Smooth muscle cell (in vitro differentiated cells): ENCODE measurements at regions not wholly inside any gene's neighbourhood (a gene's known extent, or its start where the extent isn't known, plus 50 kb on each side); places are given as distances from the start of the nearest gene placed in this dataset.

Experiments
- DNase-seq: peaks from one replicate; lab custom pipeline; 2025; ENCODE audit not compliant: unreplicated experiment; lab: John Stamatoyannopoulos, UW
- H2AFZ ChIP-seq: fragments of 200-600 bp; sonication (generic); 2 replicates; pipeline ENCODE4 v1.6.0; 2016; ENCODE audit warnings: antibody characterized with exemption, low read depth, mild to moderate bottlenecking
- H3F3A ChIP-seq: fragments of 200-600 bp; sonication (generic); 2 replicates; pipeline ENCODE4 v1.6.0; 2017; ENCODE audit warnings: antibody characterized with exemption, low read depth
- H3K27ac ChIP-seq: fragments of 200-600 bp; sonication (generic); 2 replicates; pipeline ENCODE4 v1.5.1; 2016; ENCODE audit warnings: low read depth, mild to moderate bottlenecking
- H3K27me3 ChIP-seq: fragments of 200-600 bp; sonication (generic); 2 replicates; pipeline ENCODE4 v1.6.1; 2016; ENCODE audit warnings: low read depth, mild to moderate bottlenecking
- H3K36me3 ChIP-seq: fragments of 200-600 bp; sonication (generic); 2 replicates; pipeline ENCODE4 v1.5.1; 2016; ENCODE audit warnings: low read depth
- H3K4me1 ChIP-seq: fragments of 200-600 bp; sonication (generic); 2 replicates; pipeline ENCODE4 v1.5.1; 2016; ENCODE audit warnings: low read depth
- H3K4me2 ChIP-seq: fragments of 200-600 bp; sonication (generic); 2 replicates; pipeline ENCODE4 v1.6.0; 2016; ENCODE audit warnings: mild to moderate bottlenecking
- H3K4me3 ChIP-seq: fragments of 200-600 bp; sonication (generic); 2 replicates; pipeline ENCODE4 v1.5.1; 2016; ENCODE audit warnings: mild to moderate bottlenecking
- H3K79me2 ChIP-seq: fragments of 200-600 bp; sonication (generic); 2 replicates; pipeline ENCODE4 v1.6.0; 2016; ENCODE audit warnings: low read depth, mild to moderate bottlenecking
- H3K9ac ChIP-seq: fragments of 200-600 bp; sonication (generic); 2 replicates; pipeline ENCODE4 v1.6.0; 2016; ENCODE audit warnings: low read depth
- H3K9me3 ChIP-seq: fragments of 200-600 bp; sonication (generic); replicated peaks from 2 replicates; pipeline ENCODE4 v1.5.1; 2016; ENCODE audit warnings: low read depth
- H4K20me1 ChIP-seq: fragments of 200-600 bp; sonication (generic); 2 replicates; pipeline ENCODE4 v1.6.0; 2016; ENCODE audit warnings: low read depth
- CTCF ChIP-seq: fragments of 200-600 bp; sonication (generic); IDR thresholded peaks from 2 replicates; pipeline ENCODE4 v1.5.1; 2017; ENCODE audit warnings: borderline replicate concordance, mild to moderate bottlenecking, antibody characterized with exemption; ENCODE audit not compliant: insufficient read depth, poor library complexity, severe bottlenecking
- WGBS: methylation state at CpG from one replicate; pipeline ENCODE4 v1.1.7; 2016; ENCODE audit warnings: low lambda C conversion rate; 5-methylcytosine and 5-hydroxymethylcytosine counted together

DNA sequence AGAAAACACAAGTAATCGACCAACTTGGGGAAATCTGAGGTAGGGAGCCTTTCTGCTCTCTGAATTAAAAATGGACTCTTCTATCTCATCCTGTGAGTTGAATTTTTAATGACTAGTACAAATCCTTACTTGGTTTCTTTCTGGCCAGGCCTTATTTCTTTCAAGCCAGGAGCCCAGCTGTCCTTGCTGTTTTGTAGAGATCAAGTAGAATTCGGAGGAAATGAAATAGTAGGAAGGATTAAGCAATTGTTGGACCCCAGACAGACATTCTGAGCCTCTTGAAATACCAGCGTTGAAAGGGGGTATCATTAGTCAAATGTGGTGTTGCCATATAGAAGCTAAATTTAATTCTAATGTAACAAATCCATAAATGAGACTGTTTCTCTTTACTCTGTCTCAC lies 53.7 kb upstream of the SMIM15 start:
- Histone ChIP-seq H3F3A (no peaks in the 10 kb centered on the region), H3K27me3 (peaks cover 10% of the 10 kb centered on the region), H3K4me2 (no peak overlapping the region), H3K4me3 (no peak overlapping the region), H3K9me3 (no peaks in the 10 kb centered on the region), H4K20me1 (no peaks in the 10 kb centered on the region), H3K27ac (no peak overlapping the region), H3K9ac (no peak overlapping the region), H3K79me2 (no peaks in the 10 kb centered on the region), H3K4me1 (no peaks in the 10 kb centered on the region), H2AFZ (no peak overlapping the region), H3K36me3 (no peaks in the 10 kb centered on the region)
- DNase-seq = no peak
- 87% methylated on average over 3 of the region's 3 CpGs for WGBS
- TF ChIP-seq CTCF = no peak

- H3K9ac ChIP-seq = no peak overlapping the region
- H4K20me1 ChIP-seq = no peaks in the 10 kb centered on the region
- H3K79me2 ChIP-seq = no peaks in the 10 kb centered on the region
- no peaks in the 10 kb centered on the region for H3K9me3 ChIP-seq
- H3K4me3 ChIP-seq = no peak overlapping the region
- WGBS = 92% methylated on average over 2 of the region's 2 CpGs
- H2AFZ ChIP-seq = no peak overlapping the region
- DNase-seq = no peak
- H3K27me3 ChIP-seq = peaks cover 10% of the 10 kb centered on the region
- H3K4me2 ChIP-seq = no peak overlapping the region
- H3K27ac ChIP-seq = no peak overlapping the region
- H3F3A ChIP-seq = no peaks in the 10 kb centered on the region
- no peak for TF ChIP-seq CTCF
- no peaks in the 10 kb centered on the region for H3K36me3 ChIP-seq
- no peaks in the 10 kb centered on the region for H3K4me1 ChIP-seq
Observed at GRCh38 chr5:61216741-61217140, 54.5 kb upstream of the SMIM15 start.

GRCh38 chr5:61217214-61217613 lies 54.9 kb upstream of the SMIM15 start:
- Histone ChIP-seq H3K9me3 (no peaks in the 10 kb centered on the region), H3K9ac (no peak overlapping the region), H3K27ac (no peak overlapping the region), H3K36me3 (no peaks in the 10 kb centered on the region), H3K27me3 (peaks cover 10% of the 10 kb centered on the region), H3K4me2 (no peak overlapping the region), H4K20me1 (no peaks in the 10 kb centered on the region), H3K79me2 (no peaks in the 10 kb centered on the region), H3F3A (no peaks in the 10 kb centered on the region), H3K4me1 (no peaks in the 10 kb centered on the region), H3K4me3 (no peak overlapping the region), H2AFZ (no peak overlapping the region)
- WGBS = 88% methylated on average over 3 of the region's 3 CpGs
- DNase-seq = no peak
- TF ChIP-seq CTCF = no peak

- H3K4me2 ChIP-seq = peak overlapping the region; percentile 64
- no peaks in the 10 kb centered on the region for H3K4me1 ChIP-seq
- H3K27ac ChIP-seq = peak overlapping the region; percentile 30
- no peaks in the 10 kb centered on the region for H3K79me2 ChIP-seq
- TF ChIP-seq CTCF = no peak
- H3K9me3 ChIP-seq = no peaks in the 10 kb centered on the region
- H3K36me3 ChIP-seq = no peaks in the 10 kb centered on the region
- DNase-seq = no peak
- WGBS = 90% methylated on average over 6 of the region's 6 CpGs
- H3K27me3 ChIP-seq = no peaks in the 10 kb centered on the region
- H3K9ac ChIP-seq = no peak overlapping the region
- peak overlapping the region; percentile 4 for H2AFZ ChIP-seq
- H3K4me3 ChIP-seq = no peak overlapping the region
- no peaks in the 10 kb centered on the region for H4K20me1 ChIP-seq
- H3F3A ChIP-seq = peaks cover 3% of the 10 kb centered on the region
Observed at GRCh38 chr5:61228229-61228628, 66.0 kb upstream of the SMIM15 start.
